Heart left ventricle (tissue), 13 donors: ENCODE measurements at regions not wholly inside any gene's neighbourhood (a gene's known extent, or its start where the extent isn't known, plus 50 kb on each side); places are given as distances from the start of the nearest gene placed in this dataset.

Experiments
- POLR2A ChIP-seq, 2 donors: fragments of 450-650 bp; IDR thresholded peaks; one replicate each; pipeline ENCODE4 v1.6.1; 2017; ENCODE audit warnings: antibody characterized with exemption in 2 of 2, mild to moderate bottlenecking in 2 of 2, moderate library complexity in 2 of 2
- TF ChIP-seq, protein P1 (sequence below), 12 donors: fragments of 200-600 bp; sonication (generic) in 4 of 12; IDR thresholded peaks; one replicate each; pipeline versions ENCODE4 v1.5.0 to v1.8.0; 2018 to 2022; ENCODE audit warnings: antibody characterized with exemption in 12 of 12, mild to moderate bottlenecking in 5 of 12
- donor health status: ischemic (EF 13 %, LVEDD 7.1; RV severe dilation, severe dysfunction).
- donor health status: DM: no; HTN: yes; CAD: no.
- donor health status: DM: no; HTN: no; CAD: no.
- donor health status: ischemic (EF 25% LVEDD 6.9; RV normal size, moderate dysfunction).
- donor health status: ischemic (EF 25% LVEDD 5.7; RV mildly dilated, moderate dysfunction).
- donor health status: ischemic (EF 35%, LVEDD 5.7; RV mildly dilated, moderate dysfunction).
- donor health status: nonischemic (EF 11% LVEDD 7.7; RV severe dilation, severe dysfunction).
- donor health status: DM: yes; HTN: yes; CAD: no.
- donor health status: PGD.
- donor health status: ischemic (EF 29% LVEDD 5.4; RV normal size, mild dysfunction).
- donor health status: nonischemic (EF 23%, LVEDD 6.1; RV moderate dilation, normal function).

DNA sequence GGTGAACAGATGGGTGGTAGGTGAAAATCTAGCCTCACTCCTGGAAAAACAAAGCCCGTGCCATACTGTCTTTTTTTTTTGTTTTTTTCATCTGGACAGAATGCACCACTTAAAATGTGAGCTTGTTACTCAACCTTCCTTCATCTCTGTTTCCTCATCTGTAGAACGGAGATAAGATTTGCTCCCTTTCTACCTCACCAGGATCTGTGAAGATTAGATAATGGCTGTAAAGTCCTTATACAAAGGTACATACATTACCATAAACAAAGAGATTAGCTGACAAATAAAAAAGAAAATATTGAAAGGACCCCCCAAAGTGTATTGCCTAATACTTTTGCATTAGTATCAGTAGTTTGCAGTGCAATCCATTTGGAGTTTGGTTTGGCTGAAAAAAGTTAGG, 75.4 kb upstream of the ZEB2 start:
- TF ChIP-seq, protein P1, sequence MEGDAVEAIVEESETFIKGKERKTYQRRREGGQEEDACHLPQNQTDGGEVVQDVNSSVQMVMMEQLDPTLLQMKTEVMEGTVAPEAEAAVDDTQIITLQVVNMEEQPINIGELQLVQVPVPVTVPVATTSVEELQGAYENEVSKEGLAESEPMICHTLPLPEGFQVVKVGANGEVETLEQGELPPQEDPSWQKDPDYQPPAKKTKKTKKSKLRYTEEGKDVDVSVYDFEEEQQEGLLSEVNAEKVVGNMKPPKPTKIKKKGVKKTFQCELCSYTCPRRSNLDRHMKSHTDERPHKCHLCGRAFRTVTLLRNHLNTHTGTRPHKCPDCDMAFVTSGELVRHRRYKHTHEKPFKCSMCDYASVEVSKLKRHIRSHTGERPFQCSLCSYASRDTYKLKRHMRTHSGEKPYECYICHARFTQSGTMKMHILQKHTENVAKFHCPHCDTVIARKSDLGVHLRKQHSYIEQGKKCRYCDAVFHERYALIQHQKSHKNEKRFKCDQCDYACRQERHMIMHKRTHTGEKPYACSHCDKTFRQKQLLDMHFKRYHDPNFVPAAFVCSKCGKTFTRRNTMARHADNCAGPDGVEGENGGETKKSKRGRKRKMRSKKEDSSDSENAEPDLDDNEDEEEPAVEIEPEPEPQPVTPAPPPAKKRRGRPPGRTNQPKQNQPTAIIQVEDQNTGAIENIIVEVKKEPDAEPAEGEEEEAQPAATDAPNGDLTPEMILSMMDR (IDR thresholded peaks at IDR 0.05), result no peak
- no peak for TF ChIP-seq POLR2A (IDR thresholded peaks at IDR 0.05)
